Kidney (tissue), 13 donors: ENCODE measurements at regions not wholly inside any gene's neighbourhood (a gene's known extent, or its start where the extent isn't known, plus 50 kb on each side); places are given as distances from the start of the nearest gene placed in this dataset.

Experiments used
- DNase-seq, 5 donors: peaks; one replicate each; pipeline ENCODE4 v3.0.0-alpha.2; 2013 to 2020
- FAIRE-seq: peaks from 2 replicates; lab custom pipeline; 2012; peaks lifted over from hg19 to GRCh38; lab: Jason Lieb, UNC
- H3K27ac ChIP-seq, 2 donors: one replicate each; pipeline ENCODE4 v1.7.0; 2013; ENCODE audit warnings: low read depth in 2 of 2, low read length in 2 of 2, inconsistent platforms in 1 of 2
- H3K27me3 ChIP-seq: one replicate; pipeline ENCODE4 v1.7.1; 2013; ENCODE audit warnings: low read length, inconsistent platforms; ENCODE audit not compliant: control insufficient read depth, insufficient read depth
- H3K36me3 ChIP-seq, 3 donors: one replicate each; pipeline versions ENCODE4 v1.7.0 to v1.7.1; 2013; ENCODE audit warnings: low read length in 3 of 3, control low read depth in 1 of 3, inconsistent platforms in 1 of 3; ENCODE audit not compliant: insufficient read depth in 3 of 3, control insufficient read depth in 2 of 3
- H3K4me1 ChIP-seq, 3 donors: one replicate each; pipeline versions ENCODE4 v1.7.0 to v1.7.1; 2013; ENCODE audit warnings: low read length in 3 of 3, inconsistent platforms in 1 of 3, low read depth in 1 of 3; ENCODE audit not compliant: control insufficient read depth in 2 of 3, insufficient read depth in 2 of 3
- H3K4me3 ChIP-seq, 3 donors: one replicate each; pipeline versions ENCODE4 v1.7.0 to v1.8.1; 2013; ENCODE audit warnings: low read length in 3 of 3, control low read depth in 1 of 3, inconsistent platforms in 1 of 3
- H3K9ac ChIP-seq, 3 donors: one replicate each; pipeline versions ENCODE4 v1.7.0 to v1.7.1; 2013; ENCODE audit warnings: low read length in 3 of 3, control low read depth in 1 of 3, inconsistent platforms in 1 of 3
- H3K9me3 ChIP-seq, 3 donors: one replicate each; pipeline versions ENCODE4 v1.7.0 to v1.7.1; 2013; ENCODE audit warnings: low read length in 3 of 3, control low read depth in 1 of 3, inconsistent platforms in 1 of 3; ENCODE audit not compliant: control insufficient read depth in 2 of 3, insufficient read depth in 1 of 3
- intact Hi-C: fragments of 100-400 bp; cut with DNase I; formaldehyde crosslinking; loops from one replicate; pipeline ENCODE4 v1.11.1; 2022
- TF ChIP-seq, protein P1 (sequence below): IDR thresholded peaks from 3 replicates; pipeline ENCODE4 v1.5.1; 2012; ENCODE audit warnings: mild to moderate bottlenecking, moderate library complexity, borderline replicate concordance; ENCODE audit not compliant: insufficient read depth; ENCODE audit errors: extremely low read depth
- donor health status: control.
- donor health status: control.
- donor health status: control.
- donor health status: control.
- donor health status: control.
- donor health status: DM: yes; HTN: yes; CAD: no.
- donor health status: Normal renal cell carcinoma (clear cell type).

- no peak for FAIRE-seq
- no peaks in the 10 kb centered on the region for H3K4me1 ChIP-seq
Observed at GRCh38 chrX:39176105-39176504, 374.8 kb downstream of the MID1IP1 start.

GRCh38 chrX:39189431-39189830 is 388.2 kb downstream of the MID1IP1 start:
- TF ChIP-seq, protein P1, sequence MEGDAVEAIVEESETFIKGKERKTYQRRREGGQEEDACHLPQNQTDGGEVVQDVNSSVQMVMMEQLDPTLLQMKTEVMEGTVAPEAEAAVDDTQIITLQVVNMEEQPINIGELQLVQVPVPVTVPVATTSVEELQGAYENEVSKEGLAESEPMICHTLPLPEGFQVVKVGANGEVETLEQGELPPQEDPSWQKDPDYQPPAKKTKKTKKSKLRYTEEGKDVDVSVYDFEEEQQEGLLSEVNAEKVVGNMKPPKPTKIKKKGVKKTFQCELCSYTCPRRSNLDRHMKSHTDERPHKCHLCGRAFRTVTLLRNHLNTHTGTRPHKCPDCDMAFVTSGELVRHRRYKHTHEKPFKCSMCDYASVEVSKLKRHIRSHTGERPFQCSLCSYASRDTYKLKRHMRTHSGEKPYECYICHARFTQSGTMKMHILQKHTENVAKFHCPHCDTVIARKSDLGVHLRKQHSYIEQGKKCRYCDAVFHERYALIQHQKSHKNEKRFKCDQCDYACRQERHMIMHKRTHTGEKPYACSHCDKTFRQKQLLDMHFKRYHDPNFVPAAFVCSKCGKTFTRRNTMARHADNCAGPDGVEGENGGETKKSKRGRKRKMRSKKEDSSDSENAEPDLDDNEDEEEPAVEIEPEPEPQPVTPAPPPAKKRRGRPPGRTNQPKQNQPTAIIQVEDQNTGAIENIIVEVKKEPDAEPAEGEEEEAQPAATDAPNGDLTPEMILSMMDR = no peak
- Histone ChIP-seq H3K27ac (no peak overlapping the region), H3K4me1 (no peaks in the 10 kb centered on the region), H3K36me3 (no peaks in the 10 kb centered on the region), H3K27me3 (no peaks in the 10 kb centered on the region), H3K9me3 (no peaks in the 10 kb centered on the region), H3K4me3 (no peak overlapping the region), H3K9ac (no peak overlapping the region)
- FAIRE-seq (no peak), DNase-seq (no peak)
- intact Hi-C loops = no loop called here

More at GRCh38 chrX:39176105-39176504, 374.8 kb downstream of the MID1IP1 start:
- H3K9ac ChIP-seq = no peak overlapping the region
- DNase-seq = peak in 3 of 5 donors; percentile 57 to 61 (median 58)
- H3K27ac ChIP-seq = no peak overlapping the region
- peaks cover 6% of the 10 kb centered on the region for H3K27me3 ChIP-seq
- TF ChIP-seq, protein P1 = no peak
- H3K36me3 ChIP-seq = no peaks in the 10 kb centered on the region
- intact Hi-C loops = no loop called here
- no peak overlapping the region for H3K4me3 ChIP-seq
- no peaks in the 10 kb centered on the region for H3K9me3 ChIP-seq

GRCh38 chrX:39194673-39195072 is 393.4 kb downstream of the MID1IP1 start:
- Histone ChIP-seq H3K9ac (no peak overlapping the region), H3K27ac (no peak overlapping the region), H3K4me1 (peaks cover 0 to 5% (median 0%) of the 10 kb centered on the region in 3 donors), H3K9me3 (no peaks in the 10 kb centered on the region), H3K36me3 (no peaks in the 10 kb centered on the region), H3K4me3 (no peak overlapping the region), H3K27me3 (no peaks in the 10 kb centered on the region)
- TF ChIP-seq, protein P1 = no peak
- intact Hi-C loops = no loop called here
- no peak for DNase-seq
- FAIRE-seq = no peak

- Histone ChIP-seq H3K4me1 (peaks cover 0 to 5% (median 0%) of the 10 kb centered on the region in 3 donors), H3K9ac (no peak overlapping the region), H3K4me3 (no peak overlapping the region), H3K27me3 (no peaks in the 10 kb centered on the region), H3K36me3 (no peaks in the 10 kb centered on the region), H3K9me3 (no peaks in the 10 kb centered on the region), H3K27ac (no peak overlapping the region)
- intact Hi-C loops = no loop called here
- TF ChIP-seq, protein P1 = no peak
- DNase-seq (no peak), FAIRE-seq (no peak)
Observed at GRCh38 chrX:39195156-39195555, 393.9 kb downstream of the MID1IP1 start.
